ENCODE measurements at regions not wholly inside any gene's neighbourhood (a gene's known extent, or its start where the extent isn't known, plus 50 kb on each side); places are given as distances from the start of the nearest gene placed in this dataset.
A peak's percentile ranks its signal among the peaks of the same experiment; 100 is the strongest.

DNA sequence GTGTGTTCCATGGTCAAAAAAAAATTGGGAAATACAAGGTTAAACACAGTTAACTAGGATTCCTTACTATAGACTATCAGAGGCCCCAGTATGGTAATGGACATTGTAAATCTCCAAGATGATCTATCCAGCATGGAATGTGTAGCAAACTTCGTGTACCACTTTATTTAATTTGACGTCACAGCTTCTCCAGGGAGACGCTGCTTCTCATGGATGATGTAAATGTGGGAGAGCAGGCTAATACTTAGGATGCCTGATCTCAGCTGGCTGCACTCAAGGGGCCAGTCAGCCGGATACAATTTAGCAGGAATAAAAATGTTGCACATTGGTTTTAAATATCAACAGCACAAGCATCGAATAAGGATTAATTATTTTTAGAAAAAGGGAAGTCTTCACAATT lies 111.7 kb upstream of the HPF1 start:
- Histone ChIP-seq H3K27ac (ENCODE audit: low read depth, low read length) (no peak overlapping the region), H3K9me3 (ENCODE audit: control insufficient read depth, insufficient read depth, low read length) (no peaks in the 10 kb centered on the region), H3K27me3 (ENCODE audit: control insufficient read depth, insufficient read depth, low read length) (no peaks in the 10 kb centered on the region), H3K4me3 (ENCODE audit: low read depth, low read length) (no peak overlapping the region)
- ChIA-PET CTCF (no interaction called here), POLR2A (no interaction called here)
- TF ChIP-seq, protein P1, sequence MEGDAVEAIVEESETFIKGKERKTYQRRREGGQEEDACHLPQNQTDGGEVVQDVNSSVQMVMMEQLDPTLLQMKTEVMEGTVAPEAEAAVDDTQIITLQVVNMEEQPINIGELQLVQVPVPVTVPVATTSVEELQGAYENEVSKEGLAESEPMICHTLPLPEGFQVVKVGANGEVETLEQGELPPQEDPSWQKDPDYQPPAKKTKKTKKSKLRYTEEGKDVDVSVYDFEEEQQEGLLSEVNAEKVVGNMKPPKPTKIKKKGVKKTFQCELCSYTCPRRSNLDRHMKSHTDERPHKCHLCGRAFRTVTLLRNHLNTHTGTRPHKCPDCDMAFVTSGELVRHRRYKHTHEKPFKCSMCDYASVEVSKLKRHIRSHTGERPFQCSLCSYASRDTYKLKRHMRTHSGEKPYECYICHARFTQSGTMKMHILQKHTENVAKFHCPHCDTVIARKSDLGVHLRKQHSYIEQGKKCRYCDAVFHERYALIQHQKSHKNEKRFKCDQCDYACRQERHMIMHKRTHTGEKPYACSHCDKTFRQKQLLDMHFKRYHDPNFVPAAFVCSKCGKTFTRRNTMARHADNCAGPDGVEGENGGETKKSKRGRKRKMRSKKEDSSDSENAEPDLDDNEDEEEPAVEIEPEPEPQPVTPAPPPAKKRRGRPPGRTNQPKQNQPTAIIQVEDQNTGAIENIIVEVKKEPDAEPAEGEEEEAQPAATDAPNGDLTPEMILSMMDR (IDR thresholded peaks at IDR 0.05; ENCODE audit: low read depth, low read length) = no peak
- DNase-seq (ENCODE audit: low read depth, low spot score) = no peak

- no peak for DNase-seq (ENCODE audit: low read depth, low spot score)
- POLR2A ChIA-PET = no interaction called here
- Histone ChIP-seq H3K9me3 (ENCODE audit: control insufficient read depth, insufficient read depth, low read length) (no peaks in the 10 kb centered on the region), H3K27ac (ENCODE audit: low read depth, low read length) (no peak overlapping the region), H3K27me3 (ENCODE audit: control insufficient read depth, insufficient read depth, low read length) (peaks cover 3% of the 10 kb centered on the region), H3K4me3 (ENCODE audit: low read depth, low read length) (no peak overlapping the region)
- CTCF ChIA-PET = interaction anchor here (2.0 kb wide), 1 partner anchor 51 kb away, joined by 6 read pairs; no protein-coding TSS in a partner anchor
- TF ChIP-seq, protein P1 (IDR thresholded peaks at IDR 0.05; ENCODE audit: low read depth, low read length) = no peak
These were observed 103.8 kb upstream of the HPF1 start for GRCh38 chr4:169861593-169861992.

DNA sequence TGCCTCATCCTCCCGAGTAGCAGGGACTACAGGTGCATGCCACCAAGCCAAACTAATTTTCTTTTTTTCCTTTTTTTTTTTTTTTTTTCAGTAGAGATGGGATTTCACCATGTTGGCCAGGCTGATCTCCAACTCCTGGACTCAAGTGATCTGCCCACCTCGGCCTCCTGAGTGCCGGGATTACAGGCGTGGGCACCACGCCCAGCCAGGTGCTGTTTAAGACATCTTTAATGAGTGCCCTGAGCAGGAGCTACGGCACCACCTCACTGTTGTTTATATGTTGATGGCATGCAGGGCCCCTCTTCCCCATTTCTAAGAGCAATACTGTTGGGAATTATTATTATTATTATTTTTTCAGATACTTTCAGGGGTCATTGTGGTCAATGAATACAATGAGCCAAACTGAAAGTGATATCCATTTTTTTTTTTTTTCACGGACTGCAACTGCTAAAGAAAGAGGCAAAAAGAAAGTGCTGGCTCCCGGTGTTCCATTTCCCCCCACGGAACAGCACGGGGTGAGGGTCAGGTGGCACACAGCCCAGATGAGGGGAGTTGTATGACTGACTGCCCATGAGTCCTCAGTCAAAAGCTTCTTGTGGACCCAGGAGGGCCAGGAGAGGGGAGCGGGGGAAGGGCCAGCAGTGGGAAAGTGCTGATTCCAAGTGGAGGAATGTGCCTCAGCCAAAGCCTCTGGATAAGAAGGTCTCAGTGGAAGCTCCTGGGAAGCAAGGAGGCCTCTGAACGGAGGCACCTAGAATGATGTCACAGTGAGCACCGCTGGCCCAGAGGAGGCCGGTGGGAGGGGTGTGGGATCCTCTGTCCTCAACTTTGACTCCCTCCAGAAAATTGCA lies 101.8 kb upstream of the HPF1 start:
- no peak for DNase-seq (ENCODE audit: low read depth, low spot score)
- ChIA-PET CTCF (no interaction called here), POLR2A (no interaction called here)
- H3K27me3 ChIP-seq (ENCODE audit: control insufficient read depth, insufficient read depth, low read length) = peaks cover 3% of the 10 kb centered on the region
- TF ChIP-seq, protein P1 (IDR thresholded peaks at IDR 0.05; ENCODE audit: low read depth, low read length) = no peak
- 0 out of 2 replicates have a peak overlapping the region, but pooled peaks have one; percentile 17 for H3K4me3 ChIP-seq (ENCODE audit: low read depth, low read length)
- no peaks in the 10 kb centered on the region for H3K9me3 ChIP-seq (ENCODE audit: control insufficient read depth, insufficient read depth, low read length)
- H3K27ac ChIP-seq (ENCODE audit: low read depth, low read length) = no peak overlapping the region

- Histone ChIP-seq H3K27ac (ENCODE audit: low read depth, low read length) (no peak overlapping the region), H3K9me3 (ENCODE audit: control insufficient read depth, insufficient read depth, low read length) (no peaks in the 10 kb centered on the region), H3K4me3 (ENCODE audit: low read depth, low read length) (no peak overlapping the region), H3K27me3 (ENCODE audit: control insufficient read depth, insufficient read depth, low read length) (peaks cover 7% of the 10 kb centered on the region)
- ChIA-PET POLR2A (no interaction called here), CTCF (no interaction called here)
- no peak for DNase-seq (ENCODE audit: low read depth, low spot score)
- TF ChIP-seq, protein P1 (IDR thresholded peaks at IDR 0.05; ENCODE audit: low read depth, low read length) = no peak
These were observed 96.3 kb upstream of the HPF1 start for GRCh38 chr4:169854090-169854489.

- DNase-seq (ENCODE audit: low read depth, low spot score) = no peak
- Histone ChIP-seq H3K9me3 (ENCODE audit: control insufficient read depth, insufficient read depth, low read length) (no peaks in the 10 kb centered on the region), H3K27me3 (ENCODE audit: control insufficient read depth, insufficient read depth, low read length) (peaks cover 10% of the 10 kb centered on the region), H3K27ac (ENCODE audit: low read depth, low read length) (no peak overlapping the region), H3K4me3 (ENCODE audit: low read depth, low read length) (no peak overlapping the region)
- TF ChIP-seq, protein P1 (IDR thresholded peaks at IDR 0.05; ENCODE audit: low read depth, low read length) = no peak
- ChIA-PET CTCF (no interaction called here), POLR2A (no interaction called here)
These were observed 94.7 kb upstream of the HPF1 start for GRCh38 chr4:169852481-169852880.
